GM18517 (cell line): ENCODE measurements at regions not wholly inside any gene's neighbourhood (a gene's known extent, or its start where the extent isn't known, plus 50 kb on each side); places are given as distances from the start of the nearest gene placed in this dataset.
"Not testable (repeated sequence)": the region's sequence is repeated elsewhere in the genome, so short reads cannot be mapped to it uniquely, and the experiment has no call there.

Experiments used
- ATAC-seq: cut with Tn5 transposase; IDR thresholded peaks from one replicate; pipeline ENCODE4 v1.9.1; 2021; ENCODE audit warnings: mild to moderate bottlenecking, moderate library complexity; ENCODE audit not compliant: unreplicated experiment

DNA sequence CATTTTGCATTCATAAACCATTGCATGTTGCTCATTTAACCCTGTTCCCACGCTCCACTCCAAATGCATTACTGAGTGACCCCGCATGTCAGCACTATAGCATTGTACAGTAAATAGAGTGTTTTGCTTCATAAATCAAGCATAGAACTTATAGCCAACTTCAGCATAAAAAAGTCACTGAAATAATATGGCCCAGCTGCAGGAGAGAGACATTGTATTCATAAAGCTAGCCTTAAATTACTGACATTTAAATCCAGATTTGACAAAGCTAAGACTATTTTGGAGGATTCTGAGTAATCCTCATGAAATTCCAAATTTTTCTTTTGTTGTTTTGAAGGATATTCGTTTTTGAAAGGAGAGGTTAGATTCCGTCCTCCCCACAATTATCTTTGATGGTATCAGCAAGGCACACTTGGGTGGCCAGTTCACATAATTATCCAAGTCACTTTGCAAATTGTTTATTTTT is 320.9 kb upstream of the TCF4 start:
- ATAC-seq = no peak

DNA sequence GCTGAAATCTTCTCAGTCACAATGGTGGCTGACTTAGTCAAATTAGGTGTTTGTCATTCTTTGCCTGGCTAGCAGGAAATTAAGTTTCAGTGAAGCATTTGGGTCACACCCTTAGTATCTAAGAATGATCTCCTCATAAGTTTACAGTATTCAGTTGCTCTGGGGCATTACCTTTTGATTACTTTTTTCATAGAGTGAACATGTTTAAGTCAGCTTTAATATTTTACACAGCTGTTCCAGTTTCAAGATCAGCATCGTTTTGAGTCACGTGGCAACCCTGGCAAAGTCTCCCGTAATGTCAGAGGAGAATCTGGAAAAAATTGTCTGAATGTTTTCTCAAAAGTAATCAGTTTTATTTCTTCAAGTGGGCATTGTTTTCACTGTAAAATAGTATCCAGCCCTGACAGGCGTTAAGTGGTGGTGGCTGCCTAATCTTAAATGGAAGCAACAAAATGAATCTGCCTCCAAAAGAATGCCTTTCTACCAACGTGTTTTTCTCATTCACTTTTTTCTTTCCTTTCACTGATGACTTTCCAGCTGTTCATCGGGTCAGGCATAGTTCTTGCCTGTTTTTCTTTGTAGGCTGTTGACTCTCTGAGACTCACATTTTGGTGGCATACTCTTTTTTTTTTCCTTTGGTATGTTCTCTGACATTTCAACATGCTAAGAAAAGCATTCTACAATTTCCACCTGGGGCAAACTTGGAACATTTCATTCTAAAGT is 319.6 kb upstream of the TCF4 start:
- no peak for ATAC-seq

GRCh38 chr18:55906536-55906935 is 318.5 kb upstream of the TCF4 start:
- ATAC-seq = no peak

DNA sequence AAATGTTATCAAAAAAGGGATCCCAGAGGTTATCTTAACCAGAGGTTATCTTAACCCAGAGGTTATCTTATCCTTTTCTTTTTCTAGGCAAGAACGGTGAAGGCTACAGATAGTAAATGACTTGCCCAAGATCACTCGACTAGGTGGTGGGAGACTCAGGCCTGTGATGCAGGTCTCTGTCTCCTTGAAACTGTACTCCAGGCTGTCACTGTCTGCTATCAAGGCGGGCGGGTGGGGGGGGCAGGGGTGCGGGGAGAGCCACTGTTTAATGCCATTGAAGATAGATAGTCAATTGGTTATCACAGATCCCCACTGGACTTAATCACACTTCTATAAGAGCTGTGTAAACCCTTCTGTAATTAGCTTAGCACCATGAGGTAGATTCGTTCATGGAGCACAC is 315.9 kb upstream of the TCF4 start:
- no peak for ATAC-seq

GRCh38 chr18:55900380-55900779 is 312.4 kb upstream of the TCF4 start:
- no peak for ATAC-seq

- ATAC-seq = no peak
Measured at GRCh38 chr18:55897091-55897689, 309.2 kb upstream of the TCF4 start.

DNA sequence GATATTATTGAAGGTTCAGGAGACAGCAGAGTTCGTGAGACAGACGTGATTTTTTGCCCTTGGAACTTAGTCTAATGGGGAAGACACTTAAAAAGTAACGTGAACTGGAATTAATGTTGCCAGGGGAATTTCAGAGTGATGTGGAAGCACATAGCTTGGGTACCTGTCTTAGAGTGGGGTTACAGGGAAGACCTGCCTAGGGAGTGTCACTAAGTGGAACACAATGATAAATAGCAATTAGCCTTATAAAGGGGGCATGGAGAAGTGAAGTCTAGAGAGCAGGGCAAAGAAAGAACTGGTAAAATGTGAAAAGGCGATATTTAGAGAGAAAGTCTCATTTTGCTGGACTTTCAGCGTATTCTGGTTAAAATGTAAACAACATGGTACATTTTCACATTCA is 306.0 kb upstream of the TCF4 start:
- ATAC-seq = no peak

GRCh38 chr18:55892862-55893813 is 305.1 kb upstream of the TCF4 start:
- not testable (repeated sequence) for ATAC-seq

DNA sequence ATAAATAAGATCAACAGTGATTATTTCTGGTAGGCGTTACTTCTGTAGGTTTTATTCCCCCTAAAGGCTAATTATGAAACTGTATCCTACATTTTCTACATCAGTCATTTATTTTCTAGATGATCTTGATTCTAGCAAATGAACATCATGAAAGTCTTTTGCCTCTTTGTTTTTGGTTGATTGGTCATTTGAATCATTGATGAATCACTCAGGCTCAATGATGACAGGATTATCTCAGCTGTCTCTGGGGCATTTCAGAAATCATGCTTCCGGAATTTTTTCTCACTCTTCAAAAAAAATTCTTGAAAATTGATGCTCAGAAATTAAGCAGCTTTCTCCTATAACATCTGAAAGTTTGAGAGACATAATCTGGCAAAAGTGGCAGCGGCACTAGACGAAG is 298.9 kb upstream of the TCF4 start:
- no peak for ATAC-seq

- ATAC-seq = no peak
Measured at GRCh38 chr18:55884498-55884897, 296.5 kb upstream of the TCF4 start.

DNA sequence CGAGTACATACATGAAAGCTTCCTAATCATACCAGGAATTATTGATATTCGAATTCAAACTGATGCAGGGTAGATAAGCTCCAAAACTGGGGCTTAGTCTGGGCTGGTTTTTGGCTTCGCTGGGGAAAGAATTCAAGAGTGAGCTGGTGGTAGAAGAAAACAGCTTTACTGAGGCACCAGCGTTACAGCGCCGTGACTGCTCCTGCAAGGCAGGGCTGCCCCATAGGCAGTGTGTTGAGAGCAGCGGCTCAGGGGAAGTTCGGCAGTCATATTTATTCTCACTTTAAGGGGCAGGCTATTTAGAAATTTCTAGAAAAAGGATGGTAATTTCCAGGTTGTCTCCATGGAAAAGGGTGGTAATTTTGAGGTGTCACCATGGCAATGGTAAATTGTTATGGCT is 292.6 kb upstream of the TCF4 start:
- no peak for ATAC-seq

- ATAC-seq = no peak
Measured at GRCh38 chr18:55879331-55879730, 291.3 kb upstream of the TCF4 start.

DNA sequence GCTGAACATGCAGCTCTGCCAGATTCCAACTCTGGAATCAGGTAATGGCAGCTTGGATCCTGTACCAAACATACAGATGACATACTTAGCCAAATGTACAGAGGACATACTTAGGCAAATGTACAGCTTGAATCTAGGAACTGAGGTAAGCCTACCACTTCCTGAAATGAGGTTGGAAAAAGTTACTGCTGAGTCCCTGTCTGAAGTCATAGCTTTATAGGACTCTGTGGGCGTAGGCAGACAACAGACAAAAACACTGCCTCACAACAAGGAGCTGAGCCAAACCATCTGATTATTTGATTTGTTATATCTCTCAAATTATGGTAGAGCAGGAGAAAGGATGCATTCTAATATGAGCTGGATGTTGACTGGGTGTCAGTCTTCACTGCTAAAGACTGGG is 290.2 kb upstream of the TCF4 start:
- ATAC-seq = no peak

- ATAC-seq = no peak
Measured at GRCh38 chr18:55877321-55877720, 289.3 kb upstream of the TCF4 start.

- ATAC-seq = no peak
Measured at GRCh38 chr18:55876254-55876653, 288.3 kb upstream of the TCF4 start.

- no peak for ATAC-seq
Measured at GRCh38 chr18:55875371-55875901, 287.4 kb upstream of the TCF4 start.

GRCh38 chr18:55869556-55870501 is 281.8 kb upstream of the TCF4 start:
- no peak for ATAC-seq

- ATAC-seq = no peak
Measured at GRCh38 chr18:55868909-55869308, 280.9 kb upstream of the TCF4 start.

DNA sequence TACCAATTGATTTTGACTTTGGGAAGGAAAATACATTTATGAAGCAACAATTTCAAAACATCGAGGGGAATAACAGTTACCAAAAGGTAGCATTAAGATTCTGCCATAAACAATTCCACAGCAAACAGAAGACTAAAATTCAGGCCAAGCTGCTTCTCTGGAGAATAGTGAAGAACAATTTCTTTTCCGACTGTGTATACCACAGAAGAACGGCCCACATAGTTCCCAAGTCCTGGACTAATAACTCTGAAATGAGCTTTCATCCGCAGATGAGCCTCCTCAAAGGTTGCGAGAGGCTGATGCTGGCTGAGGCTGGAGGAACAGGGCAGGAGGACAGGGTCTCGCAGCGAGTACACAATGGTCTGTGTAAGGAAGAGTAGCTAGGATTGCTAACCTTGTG is 278.9 kb upstream of the TCF4 start:
- no peak for ATAC-seq

DNA sequence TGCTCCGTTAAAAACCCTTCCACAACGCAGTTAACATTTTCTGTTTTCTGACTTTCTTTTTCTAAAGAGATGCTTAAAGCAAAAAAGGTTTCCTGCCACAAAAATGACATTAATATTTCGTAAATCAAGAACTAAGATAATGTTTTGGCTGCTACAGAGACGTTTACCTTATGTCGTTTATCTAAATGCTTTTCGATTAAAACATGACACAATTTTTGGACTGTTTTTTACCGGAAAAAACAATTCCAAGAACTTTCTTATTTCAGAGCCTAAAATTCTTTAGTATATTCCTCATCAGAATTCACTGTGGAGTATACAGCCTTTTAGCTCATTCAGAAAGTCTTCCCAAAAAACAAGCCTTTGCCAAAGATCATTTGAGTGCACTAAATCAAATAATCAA is 278.0 kb upstream of the TCF4 start:
- ATAC-seq = no peak
